GM12874 (cell line): ENCODE measurements at regions not wholly inside any gene's neighbourhood (a gene's known extent, or its start where the extent isn't known, plus 50 kb on each side); places are given as distances from the start of the nearest gene placed in this dataset.

Source experiments
- CTCF ChIP-seq: IDR thresholded peaks from 2 replicates; pipeline ENCODE4 v1.5.1; 2011; ENCODE audit warnings: low read depth, mild to moderate bottlenecking, control low read depth, low read length, moderate library complexity; ENCODE audit not compliant: insufficient read depth

GRCh38 chr1:196027127-196027526 is 581.1 kb downstream of the KCNT2 start:
- TF ChIP-seq CTCF, result no peak

- no peak for TF ChIP-seq CTCF
Observed at GRCh38 chr1:196009362-196009761, 598.9 kb downstream of the KCNT2 start.

GRCh38 chr1:196007763-196008162 is 600.5 kb downstream of the KCNT2 start:
- TF ChIP-seq CTCF, result no peak

- no peak for TF ChIP-seq CTCF
Observed at GRCh38 chr1:196005426-196005825, 602.8 kb downstream of the KCNT2 start.

- no peak for TF ChIP-seq CTCF
Observed at GRCh38 chr1:196002906-196003305, 605.3 kb downstream of the KCNT2 start.

GRCh38 chr1:196001188-196001587 is 607.1 kb downstream of the KCNT2 start:
- no peak for TF ChIP-seq CTCF

GRCh38 chr1:195999022-195999421 is 609.2 kb downstream of the KCNT2 start:
- TF ChIP-seq CTCF, result no peak

- no peak for TF ChIP-seq CTCF
Observed at GRCh38 chr1:195981448-195982139, 626.6 kb downstream of the KCNT2 start.
